Coronary artery (tissue), 2 donors: ENCODE measurements at regions not wholly inside any gene's neighbourhood (a gene's known extent, or its start where the extent isn't known, plus 50 kb on each side); places are given as distances from the start of the nearest gene placed in this dataset.
"Not testable (repeated sequence)": the region's sequence is repeated elsewhere in the genome, so short reads cannot be mapped to it uniquely, and the experiment has no call there.

ENCODE experiments used
- DNase-seq: peaks from one replicate; pipeline ENCODE4 v3.0.0-alpha.2; 2017; ENCODE audit warnings: low spot score
- H3K27ac ChIP-seq, 2 donors: fragments of 200-600 bp; sonication (generic); one replicate each; pipeline ENCODE4 v1.5.1; 2016 to 2019
- H3K4me3 ChIP-seq: fragments of 200-600 bp; sonication (generic); 2 replicates; pipeline ENCODE4 v1.5.1; 2016; ENCODE audit warnings: mild to moderate bottlenecking, moderate library complexity
- TF ChIP-seq, protein P1 (sequence below): fragments of 200-600 bp; sonication (generic); IDR thresholded peaks from one replicate; pipeline ENCODE4 v1.5.1; 2019; ENCODE audit warnings: antibody characterized with exemption

DNA sequence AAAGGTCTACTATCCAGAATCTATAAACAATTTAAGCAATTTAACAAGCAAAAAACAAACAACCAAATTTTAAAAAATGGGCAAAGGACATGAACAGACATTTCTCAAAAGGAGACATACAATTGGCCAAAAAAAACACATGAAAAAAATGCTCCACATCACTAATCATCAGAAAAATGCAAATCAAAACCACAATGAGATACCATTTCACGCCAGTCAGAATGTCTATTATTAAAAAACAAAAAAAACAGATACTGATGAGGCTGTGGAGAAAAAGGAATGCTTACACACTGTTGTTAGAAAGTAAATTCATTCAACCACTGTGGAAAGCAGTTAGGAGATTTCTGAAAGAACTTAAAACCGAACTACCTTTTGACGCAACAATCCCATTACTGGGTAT is 66.4 kb upstream of the SESTD1 start:
- Histone ChIP-seq H3K27ac (no peak overlapping the region), H3K4me3 (no peak overlapping the region)
- DNase-seq: no peak
- TF ChIP-seq, protein P1, sequence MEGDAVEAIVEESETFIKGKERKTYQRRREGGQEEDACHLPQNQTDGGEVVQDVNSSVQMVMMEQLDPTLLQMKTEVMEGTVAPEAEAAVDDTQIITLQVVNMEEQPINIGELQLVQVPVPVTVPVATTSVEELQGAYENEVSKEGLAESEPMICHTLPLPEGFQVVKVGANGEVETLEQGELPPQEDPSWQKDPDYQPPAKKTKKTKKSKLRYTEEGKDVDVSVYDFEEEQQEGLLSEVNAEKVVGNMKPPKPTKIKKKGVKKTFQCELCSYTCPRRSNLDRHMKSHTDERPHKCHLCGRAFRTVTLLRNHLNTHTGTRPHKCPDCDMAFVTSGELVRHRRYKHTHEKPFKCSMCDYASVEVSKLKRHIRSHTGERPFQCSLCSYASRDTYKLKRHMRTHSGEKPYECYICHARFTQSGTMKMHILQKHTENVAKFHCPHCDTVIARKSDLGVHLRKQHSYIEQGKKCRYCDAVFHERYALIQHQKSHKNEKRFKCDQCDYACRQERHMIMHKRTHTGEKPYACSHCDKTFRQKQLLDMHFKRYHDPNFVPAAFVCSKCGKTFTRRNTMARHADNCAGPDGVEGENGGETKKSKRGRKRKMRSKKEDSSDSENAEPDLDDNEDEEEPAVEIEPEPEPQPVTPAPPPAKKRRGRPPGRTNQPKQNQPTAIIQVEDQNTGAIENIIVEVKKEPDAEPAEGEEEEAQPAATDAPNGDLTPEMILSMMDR: no peak

DNA sequence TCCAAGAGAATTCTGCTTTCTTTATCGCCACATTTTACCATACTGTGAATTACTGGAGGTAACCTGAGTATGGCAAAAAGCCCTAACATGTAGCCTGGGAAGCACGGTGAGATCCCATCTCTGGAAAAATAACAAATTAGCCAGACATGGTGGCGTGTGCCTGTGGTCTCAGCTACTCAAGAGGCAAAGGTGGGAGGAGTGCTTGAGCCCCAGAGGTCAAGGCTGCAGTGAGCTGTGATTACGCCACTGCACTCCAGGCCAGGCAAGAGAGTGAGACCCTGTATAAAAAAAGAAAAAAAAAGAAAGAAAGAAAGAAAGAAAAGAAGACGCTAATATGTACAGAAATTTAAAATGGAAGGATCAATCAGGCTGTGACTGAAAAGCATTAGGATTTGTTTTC is 57.7 kb upstream of the SESTD1 start:
- DNase-seq: no peak

DNA sequence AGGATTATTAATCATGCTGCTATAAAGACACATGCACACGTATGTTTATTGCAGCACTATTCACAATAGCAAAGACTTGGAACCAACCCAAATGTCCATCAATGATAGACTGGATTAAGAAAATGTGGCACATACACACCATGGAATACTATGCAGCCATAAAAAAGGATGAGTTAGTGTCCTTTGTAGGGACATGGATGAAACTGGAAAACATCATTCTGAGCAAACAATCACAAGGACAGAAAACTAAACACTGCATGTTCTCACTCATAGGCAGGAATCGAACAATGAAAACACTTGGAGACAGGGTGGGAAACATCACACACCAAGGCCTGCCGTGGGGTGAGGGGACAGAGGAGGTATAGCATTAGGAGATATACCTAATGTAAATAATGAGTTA is 56.4 kb upstream of the SESTD1 start:
- not testable (repeated sequence) for H3K27ac ChIP-seq, DNase-seq, H3K4me3 ChIP-seq

More for the DNA sequence above, 57.7 kb upstream of the SESTD1 start:
- no peak overlapping the region for H3K4me3 ChIP-seq
- no peak overlapping the region for H3K27ac ChIP-seq
- TF ChIP-seq, protein P1: no peak

DNA sequence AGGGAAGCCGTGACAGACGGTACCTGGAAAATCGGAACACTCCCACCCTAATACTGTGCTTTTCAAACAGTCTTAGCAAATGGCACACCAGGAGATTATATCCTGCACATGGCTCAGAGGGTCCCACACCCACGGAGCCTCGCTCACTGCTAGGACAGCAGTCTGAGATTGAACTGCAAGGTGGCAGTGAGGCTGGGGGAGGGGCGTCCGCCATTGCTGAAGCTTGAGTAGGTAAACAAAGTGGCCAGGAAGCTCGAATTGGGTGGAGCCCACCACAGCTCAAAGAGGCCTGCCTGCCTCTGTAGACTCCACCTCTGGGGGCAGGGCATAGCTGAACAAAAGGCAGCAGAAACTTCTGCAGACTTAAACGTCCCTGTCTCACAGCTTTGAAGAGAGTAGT is 50.1 kb upstream of the SESTD1 start:
- not testable (repeated sequence) for H3K27ac ChIP-seq, DNase-seq, H3K4me3 ChIP-seq
